H1 (cell line): ENCODE measurements at regions not wholly inside any gene's neighbourhood (a gene's known extent, or its start where the extent isn't known, plus 50 kb on each side); places are given as distances from the start of the nearest gene placed in this dataset.

Experiments
- FOSL1 ChIP-seq: IDR thresholded peaks from 2 replicates; pipeline ENCODE4 v1.6.1; 2011; ENCODE audit warnings: mild to moderate bottlenecking, low read depth, low read length, moderate library complexity; ENCODE audit not compliant: insufficient read depth
- POU5F1 ChIP-seq: IDR thresholded peaks from 2 replicates; pipeline ENCODE4 v1.6.1; 2011; ENCODE audit warnings: low read depth, mild to moderate bottlenecking, low read length, moderate library complexity
- RFX5 ChIP-seq: IDR thresholded peaks from 2 replicates; pipeline ENCODE4 v1.6.1; 2011; ENCODE audit warnings: low read depth, low read length, improper control_type of control experiment, borderline replicate concordance

DNA sequence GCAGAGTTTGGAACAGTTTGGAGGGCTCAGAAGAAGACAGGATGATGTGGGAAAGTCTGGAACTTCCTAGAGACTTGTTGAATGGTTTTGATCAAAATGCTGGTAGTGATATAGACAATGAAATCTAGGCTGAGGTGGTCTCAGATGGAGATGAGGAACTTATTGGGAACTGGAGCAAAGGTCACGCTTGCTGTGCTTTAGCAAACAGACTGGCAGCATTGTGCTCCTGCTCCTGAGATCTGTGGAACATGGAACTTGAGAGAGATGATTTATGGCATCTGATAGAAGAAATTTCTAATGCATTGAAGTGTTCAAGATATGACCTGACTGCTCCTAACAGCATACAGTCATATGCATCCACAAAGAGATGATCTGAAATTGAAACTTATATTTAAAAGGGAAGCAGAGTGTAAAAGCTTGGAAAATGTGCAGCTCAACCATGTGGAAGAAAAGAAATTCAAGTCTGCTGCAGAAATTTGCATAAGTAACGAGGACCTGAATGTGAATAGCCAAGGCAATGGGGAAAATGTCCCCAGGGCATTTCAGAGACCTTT, 186.9 kb upstream of the PHYHIPL start (continued):
- TF ChIP-seq FOSL1 (no peak), RFX5 (no peak), POU5F1 (no peak)
